ENCODE measurements at regions not wholly inside any gene's neighbourhood (a gene's known extent, or its start where the extent isn't known, plus 50 kb on each side); places are given as distances from the start of the nearest gene placed in this dataset.

GRCh38 chr7:94236960-94237359 lies 157.7 kb upstream of the COL1A2 start:
- Histone ChIP-seq H3K27me3 (ENCODE audit: control insufficient read depth in 5 of 5, insufficient read depth in 4 of 5, low read length in 5 of 5) (no peaks in the 10 kb centered on the region), H3K9me3 (ENCODE audit: control insufficient read depth in 5 of 5, low read length in 5 of 5) (no peaks in the 10 kb centered on the region), H3K36me3 (ENCODE audit: control insufficient read depth in 5 of 5, insufficient read depth in 5 of 5, low read length in 5 of 5) (no peaks in the 10 kb centered on the region), H3K9ac (ENCODE audit: low read length in 5 of 5) (no peak overlapping the region), H3K4me1 (ENCODE audit: control insufficient read depth in 5 of 5, insufficient read depth in 5 of 5, low read length in 5 of 5) (peaks cover 0 to 8% (median 0%) of the 10 kb centered on the region in 5 donors), H3K4me3 (ENCODE audit: low read depth in 1 of 5, low read length in 5 of 5) (no peak overlapping the region), H3K27ac (ENCODE audit: low read depth, low read length) (no peak overlapping the region)

GRCh38 chr7:94237417-94237816 lies 157.3 kb upstream of the COL1A2 start:
- Histone ChIP-seq H3K27ac (ENCODE audit: low read depth, low read length) (no peak overlapping the region), H3K4me3 (ENCODE audit: low read depth in 1 of 5, low read length in 5 of 5) (no peak overlapping the region), H3K36me3 (ENCODE audit: control insufficient read depth in 5 of 5, insufficient read depth in 5 of 5, low read length in 5 of 5) (no peaks in the 10 kb centered on the region), H3K9me3 (ENCODE audit: control insufficient read depth in 5 of 5, low read length in 5 of 5) (no peaks in the 10 kb centered on the region), H3K27me3 (ENCODE audit: control insufficient read depth in 5 of 5, insufficient read depth in 4 of 5, low read length in 5 of 5) (no peaks in the 10 kb centered on the region), H3K9ac (ENCODE audit: low read length in 5 of 5) (no peak overlapping the region), H3K4me1 (ENCODE audit: control insufficient read depth in 5 of 5, insufficient read depth in 5 of 5, low read length in 5 of 5) (peaks cover 0 to 8% (median 0%) of the 10 kb centered on the region in 5 donors)

- Histone ChIP-seq H3K9me3 (ENCODE audit: control insufficient read depth in 5 of 5, low read length in 5 of 5) (no peaks in the 10 kb centered on the region), H3K27me3 (ENCODE audit: control insufficient read depth in 5 of 5, insufficient read depth in 4 of 5, low read length in 5 of 5) (no peaks in the 10 kb centered on the region), H3K4me1 (ENCODE audit: control insufficient read depth in 5 of 5, insufficient read depth in 5 of 5, low read length in 5 of 5) (peaks cover 0 to 8% (median 0%) of the 10 kb centered on the region in 5 donors), H3K36me3 (ENCODE audit: control insufficient read depth in 5 of 5, insufficient read depth in 5 of 5, low read length in 5 of 5) (no peaks in the 10 kb centered on the region), H3K27ac (ENCODE audit: low read depth, low read length) (no peak overlapping the region), H3K9ac (ENCODE audit: low read length in 5 of 5) (no peak overlapping the region), H3K4me3 (ENCODE audit: low read depth in 1 of 5, low read length in 5 of 5) (no peak overlapping the region)
Measured at GRCh38 chr7:94239661-94240234, 154.9 kb upstream of the COL1A2 start.

- Histone ChIP-seq H3K9me3 (ENCODE audit: control insufficient read depth in 5 of 5, low read length in 5 of 5) (no peaks in the 10 kb centered on the region), H3K4me3 (ENCODE audit: low read depth in 1 of 5, low read length in 5 of 5) (no peak overlapping the region), H3K9ac (ENCODE audit: low read length in 5 of 5) (no peak overlapping the region), H3K4me1 (ENCODE audit: control insufficient read depth in 5 of 5, insufficient read depth in 5 of 5, low read length in 5 of 5) (peaks cover 0 to 8% (median 0%) of the 10 kb centered on the region in 5 donors), H3K27me3 (ENCODE audit: control insufficient read depth in 5 of 5, insufficient read depth in 4 of 5, low read length in 5 of 5) (no peaks in the 10 kb centered on the region), H3K27ac (ENCODE audit: low read depth, low read length) (no peak overlapping the region), H3K36me3 (ENCODE audit: control insufficient read depth in 5 of 5, insufficient read depth in 5 of 5, low read length in 5 of 5) (no peaks in the 10 kb centered on the region)
Measured at GRCh38 chr7:94240902-94241301, 153.8 kb upstream of the COL1A2 start.

- H3K4me1 ChIP-seq (ENCODE audit: control insufficient read depth in 5 of 5, insufficient read depth in 5 of 5, low read length in 5 of 5), result peaks cover 0 to 8% (median 0%) of the 10 kb centered on the region in 5 donors
- H3K4me3 ChIP-seq (ENCODE audit: low read depth in 1 of 5, low read length in 5 of 5), result no peak overlapping the region
- no peaks in the 10 kb centered on the region for H3K9me3 ChIP-seq (ENCODE audit: control insufficient read depth in 5 of 5, low read length in 5 of 5)
- no peak overlapping the region for H3K9ac ChIP-seq (ENCODE audit: low read length in 5 of 5)
- no peaks in the 10 kb centered on the region for H3K27me3 ChIP-seq (ENCODE audit: control insufficient read depth in 5 of 5, insufficient read depth in 4 of 5, low read length in 5 of 5)
- H3K36me3 ChIP-seq (ENCODE audit: control insufficient read depth in 5 of 5, insufficient read depth in 5 of 5, low read length in 5 of 5), result no peaks in the 10 kb centered on the region
- no peak overlapping the region for H3K27ac ChIP-seq (ENCODE audit: low read depth, low read length)
Measured at GRCh38 chr7:94241402-94241925, 153.2 kb upstream of the COL1A2 start.

GRCh38 chr7:94243066-94243711 lies 151.5 kb upstream of the COL1A2 start:
- Histone ChIP-seq H3K4me3 (ENCODE audit: low read depth in 1 of 5, low read length in 5 of 5) (no peak overlapping the region), H3K27me3 (ENCODE audit: control insufficient read depth in 5 of 5, insufficient read depth in 4 of 5, low read length in 5 of 5) (no peaks in the 10 kb centered on the region), H3K36me3 (ENCODE audit: control insufficient read depth in 5 of 5, insufficient read depth in 5 of 5, low read length in 5 of 5) (no peaks in the 10 kb centered on the region), H3K9ac (ENCODE audit: low read length in 5 of 5) (no peak overlapping the region), H3K9me3 (ENCODE audit: control insufficient read depth in 5 of 5, low read length in 5 of 5) (no peaks in the 10 kb centered on the region), H3K27ac (ENCODE audit: low read depth, low read length) (no peak overlapping the region), H3K4me1 (ENCODE audit: control insufficient read depth in 5 of 5, insufficient read depth in 5 of 5, low read length in 5 of 5) (peaks cover 0 to 8% (median 0%) of the 10 kb centered on the region in 5 donors)

- no peaks in the 10 kb centered on the region for H3K9me3 ChIP-seq (ENCODE audit: control insufficient read depth in 5 of 5, low read length in 5 of 5)
Measured at GRCh38 chr7:94244760-94245159, 149.9 kb upstream of the COL1A2 start.

GRCh38 chr7:94245500-94245899 lies 149.2 kb upstream of the COL1A2 start:
- no peaks in the 10 kb centered on the region for H3K27me3 ChIP-seq (ENCODE audit: control insufficient read depth in 5 of 5, insufficient read depth in 4 of 5, low read length in 5 of 5)
- no peak overlapping the region for H3K27ac ChIP-seq (ENCODE audit: low read depth, low read length)

More at GRCh38 chr7:94244760-94245159, 149.9 kb upstream of the COL1A2 start:
- H3K9ac ChIP-seq (ENCODE audit: low read length in 5 of 5), result no peak overlapping the region
- H3K36me3 ChIP-seq (ENCODE audit: control insufficient read depth in 5 of 5, insufficient read depth in 5 of 5, low read length in 5 of 5), result no peaks in the 10 kb centered on the region
- no peak overlapping the region for H3K27ac ChIP-seq (ENCODE audit: low read depth, low read length)
- H3K4me3 ChIP-seq (ENCODE audit: low read depth in 1 of 5, low read length in 5 of 5), result no peak overlapping the region
- H3K4me1 ChIP-seq (ENCODE audit: control insufficient read depth in 5 of 5, insufficient read depth in 5 of 5, low read length in 5 of 5), result peaks cover 0 to 2% (median 0%) of the 10 kb centered on the region in 5 donors
- no peaks in the 10 kb centered on the region for H3K27me3 ChIP-seq (ENCODE audit: control insufficient read depth in 5 of 5, insufficient read depth in 4 of 5, low read length in 5 of 5)

GRCh38 chr7:94247970-94248369 lies 146.7 kb upstream of the COL1A2 start:
- Histone ChIP-seq H3K4me1 (ENCODE audit: control insufficient read depth in 5 of 5, insufficient read depth in 5 of 5, low read length in 5 of 5) (no peaks in the 10 kb centered on the region), H3K27me3 (ENCODE audit: control insufficient read depth in 5 of 5, insufficient read depth in 4 of 5, low read length in 5 of 5) (no peaks in the 10 kb centered on the region), H3K4me3 (ENCODE audit: low read depth in 1 of 5, low read length in 5 of 5) (no peak overlapping the region), H3K9ac (ENCODE audit: low read length in 5 of 5) (no peak overlapping the region), H3K9me3 (ENCODE audit: control insufficient read depth in 5 of 5, low read length in 5 of 5) (no peaks in the 10 kb centered on the region), H3K27ac (ENCODE audit: low read depth, low read length) (no peak overlapping the region), H3K36me3 (ENCODE audit: control insufficient read depth in 5 of 5, insufficient read depth in 5 of 5, low read length in 5 of 5) (no peaks in the 10 kb centered on the region)

More at GRCh38 chr7:94245500-94245899, 149.2 kb upstream of the COL1A2 start:
- no peaks in the 10 kb centered on the region for H3K4me1 ChIP-seq (ENCODE audit: control insufficient read depth in 5 of 5, insufficient read depth in 5 of 5, low read length in 5 of 5)
- no peak overlapping the region for H3K9ac ChIP-seq (ENCODE audit: low read length in 5 of 5)
- H3K9me3 ChIP-seq (ENCODE audit: control insufficient read depth in 5 of 5, low read length in 5 of 5), result no peaks in the 10 kb centered on the region
- H3K4me3 ChIP-seq (ENCODE audit: low read depth in 1 of 5, low read length in 5 of 5), result no peak overlapping the region
- no peaks in the 10 kb centered on the region for H3K36me3 ChIP-seq (ENCODE audit: control insufficient read depth in 5 of 5, insufficient read depth in 5 of 5, low read length in 5 of 5)

- Histone ChIP-seq H3K9ac (ENCODE audit: low read length in 5 of 5) (no peak overlapping the region), H3K9me3 (ENCODE audit: control insufficient read depth in 5 of 5, low read length in 5 of 5) (no peaks in the 10 kb centered on the region), H3K27me3 (ENCODE audit: control insufficient read depth in 5 of 5, insufficient read depth in 4 of 5, low read length in 5 of 5) (no peaks in the 10 kb centered on the region), H3K4me1 (ENCODE audit: control insufficient read depth in 5 of 5, insufficient read depth in 5 of 5, low read length in 5 of 5) (no peaks in the 10 kb centered on the region), H3K27ac (ENCODE audit: low read depth, low read length) (no peak overlapping the region), H3K36me3 (ENCODE audit: control insufficient read depth in 5 of 5, insufficient read depth in 5 of 5, low read length in 5 of 5) (no peaks in the 10 kb centered on the region), H3K4me3 (ENCODE audit: low read depth in 1 of 5, low read length in 5 of 5) (no peak overlapping the region)
Measured at GRCh38 chr7:94249631-94250030, 145.1 kb upstream of the COL1A2 start.

Data from subcutaneous abdominal adipose tissue (tissue), 5 donors.